Stimulated activated CD4-positive, alpha-beta T cell treated with anti-CD3 and anti-CD28 coated beads, Interleukin-2, amount 100 ng/mL, for 48 hours (primary cell): ENCODE measurements at regions not wholly inside any gene's neighbourhood (a gene's known extent, or its start where the extent isn't known, plus 50 kb on each side); places are given as distances from the start of the nearest gene placed in this dataset.
"Not testable (repeated sequence)": the region's sequence is repeated elsewhere in the genome, so short reads cannot be mapped to it uniquely, and the experiment has no call there.

Experiments used
- DNase-seq, 2 donors: peaks; one replicate each; pipeline ENCODE4 v3.0.0-alpha.2; 2020

DNA sequence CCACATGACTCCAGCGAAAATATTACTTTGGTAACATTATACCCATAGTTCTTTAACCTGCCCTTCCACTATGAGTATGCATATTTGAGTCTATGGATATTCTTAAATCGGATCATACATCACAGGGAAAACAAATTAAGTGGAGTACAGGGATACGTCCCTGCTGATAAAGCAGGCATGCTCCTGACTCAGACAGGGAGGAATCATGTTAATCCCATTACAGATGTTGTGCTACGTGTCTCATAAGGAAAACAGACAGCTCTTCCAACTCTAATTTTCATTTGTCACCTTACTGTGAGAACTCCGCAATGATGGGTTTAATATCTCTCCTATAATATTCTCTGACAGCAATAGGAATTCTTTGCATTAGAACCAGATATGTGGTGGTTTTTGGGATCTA, 469.5 kb upstream of the POM121L12 start:
- DNase-seq = no peak

DNA sequence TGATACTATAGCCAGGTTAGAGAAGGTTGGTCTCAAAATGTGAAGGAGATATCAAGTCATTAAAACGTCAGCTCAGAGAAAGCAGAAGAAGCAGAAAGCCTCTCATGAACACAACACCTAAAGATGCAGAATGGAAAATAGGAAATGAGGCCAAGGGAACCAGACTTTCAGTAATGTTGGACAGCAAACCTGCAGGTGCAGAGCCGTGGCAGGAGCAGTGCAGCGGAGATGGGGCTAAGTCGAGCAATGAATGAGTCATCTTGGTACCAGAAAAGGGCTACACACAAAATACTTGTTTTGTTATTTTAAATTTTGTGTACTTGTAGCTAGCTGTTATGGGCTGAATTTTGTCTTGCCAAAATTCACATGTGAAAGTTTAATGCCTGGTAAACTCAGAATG, 479.6 kb upstream of the POM121L12 start:
- DNase-seq = no peak

DNA sequence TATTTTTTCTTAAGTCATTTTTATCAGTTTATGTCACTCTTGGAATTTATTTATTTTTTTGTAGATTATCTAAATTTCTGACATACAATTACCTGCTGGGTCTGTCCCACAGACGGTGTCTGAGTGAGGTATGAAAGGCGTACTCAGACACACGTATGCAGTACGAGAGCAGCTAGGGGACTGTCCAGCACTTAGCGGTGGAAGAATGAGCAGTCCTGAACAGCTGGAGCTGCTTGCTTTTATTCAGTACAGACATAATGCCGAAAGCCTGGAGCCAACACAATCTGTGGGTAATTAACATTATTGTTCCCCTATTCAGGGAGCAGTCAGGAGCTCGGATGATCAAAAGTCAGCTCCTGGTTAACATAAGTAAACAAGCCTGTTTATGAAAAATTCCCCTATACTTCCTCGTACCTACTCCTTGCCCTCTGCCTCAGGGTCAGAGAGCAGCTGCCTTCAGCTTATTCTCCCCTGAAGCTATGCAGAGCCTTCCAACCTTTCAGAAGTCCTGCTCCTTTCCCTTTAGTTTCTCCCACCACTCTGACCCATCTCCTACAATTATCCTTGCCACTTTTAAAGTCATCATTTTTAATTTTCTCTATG, 488.0 kb upstream of the POM121L12 start:
- no peak for DNase-seq

DNA sequence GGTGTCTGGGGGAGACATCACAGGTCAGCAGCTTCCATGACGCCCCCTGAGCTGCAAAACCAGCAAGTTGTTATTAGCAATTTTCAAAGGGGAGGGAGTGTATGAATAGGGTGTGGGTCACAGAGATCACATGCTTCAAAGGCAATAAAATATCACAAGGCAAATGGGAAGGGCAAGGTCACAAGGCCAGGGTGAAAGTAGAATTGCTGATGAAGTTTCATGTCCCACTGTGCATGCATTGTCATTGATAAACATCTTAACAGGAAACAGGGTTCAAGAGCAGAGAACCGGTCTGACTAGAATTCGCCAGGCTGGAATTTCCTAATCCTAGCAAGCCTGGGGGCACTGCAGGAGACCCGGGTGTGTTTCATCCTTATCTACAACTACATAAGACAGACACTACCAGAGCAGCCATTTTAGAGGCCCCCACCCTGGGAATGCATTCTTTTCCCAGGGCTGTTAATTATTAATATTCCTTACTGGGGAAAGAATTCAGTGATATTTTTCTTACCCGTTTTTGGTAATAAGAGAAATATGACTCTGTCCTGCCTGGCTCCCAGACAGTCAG, 494.2 kb upstream of the POM121L12 start:
- DNase-seq = not testable (repeated sequence)

DNA sequence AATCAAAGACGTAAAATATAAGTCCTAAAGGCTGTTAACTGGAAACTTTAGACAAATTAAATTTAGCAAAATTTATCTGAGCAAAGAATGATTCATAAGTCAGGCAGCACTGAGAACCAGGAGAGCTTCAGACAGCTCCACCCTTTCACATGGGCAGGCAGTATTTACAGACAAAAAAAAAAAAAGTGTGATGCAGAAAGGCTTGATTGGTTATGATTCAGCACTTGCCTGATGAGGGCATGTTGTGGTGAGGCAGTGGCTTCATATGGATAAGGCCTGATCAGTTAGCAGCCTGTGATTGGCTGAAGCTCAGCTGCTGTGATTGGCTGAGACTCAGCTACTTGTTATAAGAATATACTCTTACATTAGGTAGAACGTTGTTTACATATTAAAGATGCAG, 495.4 kb upstream of the POM121L12 start:
- DNase-seq = no peak

DNA sequence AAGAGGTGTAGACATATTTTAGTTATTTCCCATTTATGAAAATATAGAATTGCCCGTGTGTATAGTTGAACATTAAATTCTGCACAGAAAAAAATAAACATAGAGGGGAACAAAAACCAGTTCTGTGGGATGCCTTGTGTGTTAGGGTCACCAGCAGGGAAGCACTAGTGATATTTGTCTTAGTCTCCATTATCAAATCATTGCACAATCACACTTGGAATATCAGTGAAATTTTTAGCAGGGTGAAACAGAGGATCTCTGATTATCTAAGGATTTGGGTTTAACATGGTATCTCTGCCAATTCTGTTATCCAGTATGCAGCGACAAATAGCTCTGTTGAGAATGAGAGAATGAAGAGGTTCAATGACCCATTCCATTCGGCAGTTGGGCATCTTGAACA, 496.0 kb upstream of the POM121L12 start:
- DNase-seq = no peak

DNA sequence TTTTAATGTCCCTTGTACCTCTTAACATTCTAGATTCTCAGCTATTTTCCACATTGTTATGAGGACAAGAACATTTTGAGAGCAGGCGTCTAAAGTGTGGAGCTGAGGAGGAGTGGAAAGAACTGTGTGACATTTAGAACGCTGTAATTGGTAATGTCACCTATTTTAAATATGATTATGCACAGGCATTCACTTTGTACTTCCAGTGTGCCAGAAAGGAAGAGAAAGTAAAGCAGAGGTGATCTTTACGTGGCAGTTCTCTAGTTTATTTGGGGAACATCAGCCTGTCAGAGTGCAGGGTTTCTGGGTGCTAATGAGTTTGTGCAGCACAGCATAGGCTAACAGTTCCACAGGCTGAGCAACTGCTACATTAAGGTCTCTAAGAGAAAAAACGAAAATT, 498.4 kb upstream of the POM121L12 start:
- no peak for DNase-seq

DNA sequence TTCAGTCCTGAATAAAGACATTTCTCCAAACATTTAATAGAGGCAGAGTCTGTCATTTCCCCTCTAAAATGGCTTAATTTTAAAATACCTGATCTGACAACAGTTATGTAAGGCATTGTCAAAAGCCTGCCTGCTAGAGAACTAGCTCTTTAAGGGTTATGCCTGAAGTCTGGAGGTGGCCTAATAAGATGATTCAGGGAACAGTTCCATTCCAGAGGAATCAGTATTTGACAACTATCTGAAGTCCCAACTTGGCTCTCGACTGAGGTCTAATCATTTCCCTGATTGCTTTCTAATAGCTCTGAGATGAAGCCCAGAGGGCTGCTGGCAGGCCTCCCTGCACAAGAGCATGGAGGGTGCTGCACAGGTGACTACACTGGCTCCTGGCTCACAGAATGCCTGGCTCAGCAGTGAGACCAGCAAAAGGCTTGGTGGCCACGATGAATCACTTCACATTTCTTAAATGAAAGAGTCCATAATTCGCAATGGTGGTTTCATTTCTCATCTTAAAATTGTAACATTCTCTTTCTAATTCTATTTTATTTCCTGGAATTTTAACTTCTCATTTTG, 509.6 kb upstream of the POM121L12 start:
- no peak for DNase-seq

DNA sequence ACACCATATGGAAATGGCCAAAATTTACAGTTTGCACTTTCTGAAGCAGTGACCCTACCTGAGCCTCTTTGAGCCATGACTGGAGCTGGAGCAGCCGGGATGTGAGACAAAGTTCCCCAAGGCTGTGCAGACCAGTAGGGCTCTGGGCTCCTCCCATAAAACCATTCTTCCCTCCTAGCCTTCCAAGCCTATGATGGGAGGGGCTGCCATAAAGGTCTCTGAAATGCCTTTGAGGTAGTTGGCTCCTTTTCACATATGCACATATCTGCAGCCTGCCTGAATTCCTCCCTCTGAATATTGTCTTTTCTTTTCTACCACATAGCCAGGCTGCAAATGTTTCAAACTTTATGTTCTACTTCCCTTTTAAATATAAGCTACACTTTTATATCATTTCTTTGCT, 516.6 kb upstream of the POM121L12 start:
- no peak for DNase-seq

DNA sequence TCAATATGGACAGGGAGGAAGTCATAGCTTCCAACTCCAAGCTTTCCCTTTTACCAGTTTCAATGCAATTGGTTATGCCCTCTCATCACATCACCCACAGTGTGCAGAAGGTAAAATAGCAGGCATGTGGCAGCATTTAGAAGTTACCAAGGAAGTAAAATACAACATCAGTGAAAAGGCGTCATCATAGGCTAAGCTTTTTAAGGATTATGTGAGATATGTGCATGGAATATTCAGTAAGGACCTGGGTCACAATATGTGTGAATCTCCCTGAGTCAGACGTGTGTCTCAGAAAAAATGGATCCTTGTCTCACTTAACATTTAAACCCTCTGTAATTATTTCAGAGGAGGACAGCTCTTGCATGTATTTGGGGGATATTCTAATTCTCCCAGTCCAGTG, 522.8 kb upstream of the POM121L12 start:
- DNase-seq = no peak

DNA sequence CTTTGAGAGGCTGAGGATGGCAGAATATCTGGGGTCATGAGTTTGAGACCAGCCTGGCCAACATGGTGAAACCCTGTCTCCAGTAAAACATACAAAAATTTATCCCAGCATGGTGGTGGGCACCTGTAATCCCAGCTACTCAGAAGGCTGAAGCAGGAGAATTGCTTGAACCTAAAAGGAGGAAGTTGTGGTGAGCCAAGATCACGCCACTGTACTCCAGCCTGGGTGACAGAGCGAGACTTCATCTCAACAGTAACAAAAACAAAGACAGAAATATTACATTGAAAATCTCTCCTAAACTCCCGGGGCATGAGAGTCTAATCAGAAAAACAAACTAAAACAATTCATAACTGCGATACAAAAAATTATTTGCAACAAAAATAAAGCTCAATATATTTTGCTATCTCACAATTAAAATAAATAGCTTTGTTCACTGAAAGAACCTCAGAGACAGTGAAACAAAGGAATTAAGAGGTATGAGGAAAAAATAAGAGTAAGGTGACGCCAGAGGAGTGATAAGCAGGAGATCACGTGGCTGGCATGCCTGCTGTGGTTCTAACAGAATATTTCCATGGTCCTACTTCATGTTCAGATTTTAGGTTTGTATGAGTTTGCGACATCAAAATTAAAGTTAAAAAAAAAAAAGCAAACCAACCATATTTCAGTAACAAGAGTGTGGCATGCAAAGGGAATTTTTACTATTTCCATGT, 527.7 kb upstream of the POM121L12 start:
- no peak for DNase-seq

DNA sequence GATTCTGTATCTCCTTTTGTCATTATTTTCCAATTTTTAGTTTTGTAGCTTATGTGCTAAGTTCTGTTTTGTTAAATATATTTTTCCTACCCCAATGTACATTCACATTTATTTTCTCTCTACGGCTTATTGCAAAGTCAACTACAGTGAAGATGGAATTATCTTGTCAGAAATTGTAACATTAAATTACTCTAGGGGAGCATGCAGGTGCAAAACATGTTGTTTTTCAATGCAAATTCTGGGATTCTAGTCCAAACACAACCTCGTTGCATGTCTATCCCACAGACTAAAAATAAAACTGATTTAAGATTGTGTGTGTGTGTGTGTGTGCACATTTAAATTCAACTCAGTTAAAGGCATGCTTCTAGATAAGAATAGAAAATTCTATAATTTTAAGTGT, 529.1 kb upstream of the POM121L12 start:
- DNase-seq = no peak

DNA sequence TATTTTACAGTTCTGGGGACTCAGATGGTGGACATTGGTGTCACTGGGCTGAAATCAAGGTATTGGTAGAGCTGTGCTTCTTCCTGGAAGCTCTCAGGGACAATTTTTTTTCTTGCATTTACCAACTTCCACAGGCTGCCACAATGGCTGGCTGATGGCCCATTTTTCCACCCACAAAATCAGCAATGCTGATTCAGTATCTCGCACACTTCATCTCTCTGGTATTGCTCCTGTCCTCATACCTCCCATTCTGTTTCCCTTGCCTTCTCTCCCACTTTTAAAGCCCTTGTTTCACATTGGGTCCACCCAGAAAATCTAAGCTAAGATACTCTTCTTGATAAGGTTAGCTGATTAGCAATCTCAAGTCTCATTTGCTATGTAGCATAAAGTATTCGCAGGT, 530.9 kb upstream of the POM121L12 start:
- DNase-seq = no peak

DNA sequence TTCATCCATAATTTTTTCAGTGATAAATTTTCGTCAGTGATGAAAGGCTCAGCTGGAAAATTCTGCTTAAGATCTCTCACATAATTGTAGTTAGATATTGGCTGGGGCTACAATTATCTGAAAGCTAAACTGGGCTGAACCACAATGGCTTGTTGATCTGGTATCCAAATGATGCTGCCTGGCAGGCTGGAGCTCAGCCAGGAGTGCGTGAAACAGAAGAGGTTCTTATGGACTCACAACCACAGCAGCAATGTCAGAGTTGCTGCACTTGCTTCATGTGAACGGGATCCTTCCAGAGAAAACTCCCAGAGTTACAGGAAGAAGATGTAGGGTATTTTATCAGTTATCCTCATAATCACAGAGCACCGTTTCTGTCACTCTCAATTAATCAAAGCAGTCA, 533.2 kb upstream of the POM121L12 start:
- DNase-seq = no peak

DNA sequence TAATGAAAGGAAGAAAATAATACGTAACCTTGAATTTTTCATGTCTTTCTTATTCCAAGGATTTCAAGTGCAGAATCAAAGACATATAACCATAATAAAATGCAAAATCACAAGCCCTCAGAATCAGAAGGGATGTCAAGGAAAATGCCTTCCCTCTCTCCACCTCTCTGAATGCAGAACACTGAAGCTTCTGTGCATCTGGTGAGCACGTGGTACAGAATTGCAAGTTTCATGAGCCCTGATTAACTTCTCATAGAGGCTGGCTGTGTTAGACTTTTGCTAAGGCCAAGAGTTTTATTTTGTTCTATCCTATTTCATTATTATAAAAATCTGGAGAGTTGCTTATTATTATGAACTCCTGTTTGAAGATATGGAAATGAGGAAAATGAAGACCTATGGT, 533.7 kb upstream of the POM121L12 start:
- no peak for DNase-seq

DNA sequence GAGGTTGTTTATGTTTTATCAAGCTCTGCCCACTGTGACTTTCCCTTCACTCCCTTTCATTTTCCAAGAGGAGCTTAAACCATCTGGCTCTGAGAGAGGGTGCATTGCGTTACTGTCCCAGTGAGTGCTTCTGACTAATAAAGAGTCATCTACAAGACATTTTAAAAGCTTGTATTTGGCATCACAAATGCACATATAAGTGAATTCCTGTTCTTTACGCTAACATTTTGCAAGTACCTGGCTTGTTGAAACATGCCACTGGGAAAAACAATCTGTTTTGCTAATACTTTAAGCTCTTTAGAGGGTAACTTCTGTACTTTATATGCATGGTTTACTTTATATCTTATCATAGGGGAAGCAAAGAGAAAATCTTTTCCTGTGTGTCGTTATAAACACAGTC, 534.6 kb upstream of the POM121L12 start:
- no peak for DNase-seq

DNA sequence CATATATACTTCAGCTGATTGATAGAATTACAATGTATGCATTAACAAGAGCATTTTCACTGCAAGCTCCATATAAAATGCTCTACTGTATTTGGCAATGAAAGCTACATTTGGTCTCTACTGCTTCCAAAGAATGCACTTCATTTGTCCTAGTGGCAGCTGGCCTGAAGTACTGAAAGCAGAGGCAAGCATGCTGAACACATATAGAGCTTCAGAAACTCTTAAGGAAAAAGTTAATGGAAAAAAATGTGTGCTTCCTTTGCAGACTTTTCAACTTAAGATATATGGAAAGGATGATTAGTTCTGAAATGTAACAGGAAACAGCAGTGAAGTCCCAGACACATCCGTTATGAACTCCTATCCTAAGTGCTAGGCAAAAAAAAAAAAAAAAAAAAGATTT, 537.1 kb upstream of the POM121L12 start:
- no peak for DNase-seq

DNA sequence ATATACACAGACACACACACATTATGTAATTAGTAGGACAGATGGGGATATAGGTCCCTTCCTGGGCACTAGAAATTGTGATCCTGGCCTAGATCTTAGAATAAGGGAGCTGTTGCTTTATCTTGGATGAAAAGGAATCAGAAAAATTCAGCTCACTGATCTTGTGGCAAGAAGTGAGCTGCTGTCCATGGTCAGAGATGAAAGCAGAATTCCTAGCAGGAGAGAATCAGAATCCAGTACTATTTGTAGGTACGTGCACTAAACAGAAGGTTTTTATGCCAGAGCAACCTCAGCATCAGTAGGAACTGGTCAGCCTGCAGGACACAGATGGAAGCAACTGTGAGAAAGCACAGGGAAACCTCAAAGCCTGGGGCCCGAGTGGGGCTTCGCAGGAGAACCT, 549.2 kb upstream of the POM121L12 start:
- DNase-seq = no peak

DNA sequence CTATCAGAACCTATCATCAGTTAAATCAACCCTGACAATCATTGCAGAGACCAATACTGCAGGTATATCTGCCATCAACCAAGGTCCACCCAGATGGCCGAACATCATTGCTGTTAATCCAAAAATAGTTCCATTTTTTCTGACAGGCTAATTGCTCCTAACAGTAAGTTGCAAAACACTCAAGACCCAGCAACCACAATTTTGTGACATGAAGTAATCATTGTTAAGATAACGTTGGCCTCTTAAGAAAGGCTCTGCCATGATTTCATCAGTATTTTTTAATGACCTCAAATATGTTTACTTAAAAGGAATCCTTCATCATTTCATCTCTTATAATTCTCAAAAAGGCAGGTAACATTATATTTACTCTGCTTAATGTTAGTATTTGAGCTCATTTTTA, 553.4 kb upstream of the POM121L12 start:
- no peak for DNase-seq

DNA sequence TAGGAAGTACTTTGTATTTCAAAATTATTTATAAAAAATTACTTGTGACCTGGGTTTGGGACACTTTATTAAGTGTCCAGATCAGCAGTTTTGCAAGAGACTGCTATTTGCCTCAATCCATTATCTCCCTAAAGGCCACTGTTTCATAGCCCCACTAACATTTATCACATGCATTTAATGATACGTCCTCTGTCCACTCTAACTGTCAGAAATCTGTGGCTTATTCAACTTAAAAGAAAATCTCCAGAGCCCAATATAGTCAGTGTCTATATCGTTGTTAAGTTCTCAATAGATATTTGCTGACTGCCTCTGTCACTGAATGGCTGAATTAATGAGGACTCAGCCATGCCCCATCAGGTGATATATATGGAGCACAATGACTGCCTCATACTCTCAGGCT, 553.9 kb upstream of the POM121L12 start:
- DNase-seq = no peak

DNA sequence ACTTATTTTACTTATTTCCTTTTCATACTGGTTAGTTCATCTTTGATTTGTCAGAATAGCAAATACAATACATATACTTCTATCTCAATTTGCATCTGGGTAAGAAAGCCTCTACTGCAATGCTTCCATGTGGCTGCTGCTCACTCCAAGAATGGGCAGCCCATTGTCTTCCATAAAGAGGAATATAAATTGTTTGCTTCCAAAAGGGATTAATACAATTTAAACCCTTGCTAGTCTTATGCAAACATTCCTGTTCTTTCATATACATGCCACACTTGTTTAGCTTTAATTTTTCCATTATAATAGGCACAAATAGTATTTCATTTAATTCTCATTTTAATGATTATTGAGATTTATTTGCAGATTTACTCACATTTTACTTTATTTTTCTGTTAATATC, 555.4 kb upstream of the POM121L12 start:
- DNase-seq = no peak

DNA sequence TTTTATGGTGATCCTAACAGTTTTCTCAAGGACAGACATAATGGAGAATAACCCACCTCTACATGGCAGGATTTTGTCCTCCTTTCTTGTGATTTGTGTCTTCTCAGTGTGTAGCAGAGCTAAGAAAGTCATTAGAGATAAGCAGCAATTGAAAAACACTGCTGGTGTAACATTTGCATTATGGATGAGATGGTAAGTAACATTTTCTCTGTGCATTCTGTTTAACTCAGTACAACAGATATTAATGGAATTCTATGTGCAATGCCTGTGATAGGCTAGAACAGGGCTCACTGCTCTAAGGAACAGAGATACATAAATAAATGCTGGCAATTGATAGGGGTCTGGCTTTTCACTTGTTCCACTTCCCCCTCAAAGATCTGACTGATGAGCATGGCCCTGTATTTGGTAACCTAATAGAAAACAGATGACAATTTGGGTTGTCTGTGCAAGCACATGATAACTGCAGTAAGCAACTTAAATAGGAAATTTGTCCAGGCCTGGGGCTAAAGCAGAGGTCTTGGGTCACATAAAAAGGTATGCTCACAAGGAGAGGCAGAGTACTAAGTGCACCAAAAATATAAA, 560.3 kb upstream of the POM121L12 start:
- no peak for DNase-seq

DNA sequence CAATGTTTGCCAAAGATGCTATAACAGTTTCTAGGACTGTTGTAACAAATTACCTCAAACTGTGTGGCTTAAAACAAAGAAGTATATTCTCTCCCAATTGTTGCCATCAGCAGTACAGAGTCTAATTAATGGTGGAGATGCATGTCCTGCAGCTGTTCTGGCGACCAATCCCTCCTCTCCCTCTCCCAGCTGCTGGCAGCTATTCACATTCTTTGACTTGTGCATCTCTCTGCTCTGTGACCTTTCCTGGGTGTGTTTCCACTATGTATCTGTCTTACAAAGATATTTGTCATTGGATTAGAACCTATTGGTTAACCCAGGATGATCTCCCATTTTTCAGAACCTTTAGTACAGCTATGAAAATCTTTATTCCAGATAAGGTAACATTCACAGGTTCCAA, 561.7 kb upstream of the POM121L12 start:
- no peak for DNase-seq

DNA sequence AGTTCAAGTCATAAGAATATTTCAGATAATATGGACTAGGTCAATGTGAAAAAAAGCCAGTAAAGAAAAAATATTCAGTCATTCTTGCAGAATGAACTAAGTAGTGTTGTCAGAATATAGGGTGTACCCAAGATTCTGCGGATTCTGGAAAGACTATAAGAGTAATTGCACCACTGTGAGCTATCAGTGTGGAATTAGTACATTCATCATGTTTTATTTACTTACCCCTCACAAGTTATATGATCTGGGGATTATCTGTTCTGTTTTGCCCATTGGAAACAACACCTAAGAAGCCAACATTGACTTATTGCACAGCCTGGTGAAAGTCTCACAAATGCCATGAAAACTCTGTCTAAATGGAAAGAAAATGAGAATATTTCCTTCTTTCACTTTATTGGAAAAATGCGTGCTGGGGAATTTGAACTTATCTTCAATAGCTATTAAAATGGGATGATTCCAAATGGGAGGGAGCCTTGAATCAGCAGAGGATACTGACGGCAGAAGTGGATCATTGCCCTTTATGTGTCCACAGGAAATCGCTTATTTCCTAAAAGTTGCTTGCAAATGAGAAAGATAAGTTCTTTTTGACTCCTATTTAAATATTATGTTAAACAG, 563.3 kb upstream of the POM121L12 start:
- DNase-seq = no peak
